OCI-LY1 (cell line): ENCODE measurements at regions not wholly inside any gene's neighbourhood (a gene's known extent, or its start where the extent isn't known, plus 50 kb on each side); places are given as distances from the start of the nearest gene placed in this dataset.

Experiments used
- H2AFZ ChIP-seq: fragments of 200-600 bp; sonication (generic), shearing (Covaris generic); 2 replicates; pipeline ENCODE4 v1.6.0; 2014; ENCODE audit warnings: antibody characterized with exemption, mild to moderate bottlenecking, low read length
- H3F3A ChIP-seq: fragments of 200-600 bp; sonication (generic), shearing (Covaris generic); 2 replicates; pipeline ENCODE4 v1.6.0; 2014; ENCODE audit warnings: mild to moderate bottlenecking, antibody characterized with exemption, low read length, moderate library complexity; ENCODE audit not compliant: insufficient read depth
- H3K27ac ChIP-seq: fragments of 200-600 bp; sonication (generic); 2 replicates; pipeline ENCODE4 v1.5.1; 2014; ENCODE audit warnings: low read length, mixed run types, mild to moderate bottlenecking, low read depth; ENCODE audit not compliant: poor library complexity, severe bottlenecking
- H3K27me3 ChIP-seq: fragments of 200-600 bp; sonication (generic); 2 replicates; pipeline ENCODE4 v1.6.0; 2014; ENCODE audit warnings: antibody characterized with exemption, mild to moderate bottlenecking, low read length, moderate library complexity; ENCODE audit not compliant: insufficient read depth
- H3K36me3 ChIP-seq: fragments of 200-600 bp; sonication (generic); 2 replicates; pipeline ENCODE4 v1.6.1; 2014; ENCODE audit warnings: mild to moderate bottlenecking, antibody characterized with exemption, low read length, moderate library complexity, mixed read lengths; ENCODE audit not compliant: insufficient read depth
- H3K4me1 ChIP-seq: fragments of 200-600 bp; sonication (generic); 2 replicates; pipeline ENCODE4 v1.5.1; 2014; ENCODE audit warnings: mild to moderate bottlenecking, low read length, moderate library complexity; ENCODE audit not compliant: insufficient read depth, severe bottlenecking
- H3K4me2 ChIP-seq: fragments of 200-600 bp; sonication (generic), shearing (Covaris generic); 2 replicates; pipeline ENCODE4 v1.6.1; 2014; ENCODE audit warnings: low read length
- H3K4me3 ChIP-seq: fragments of 200-600 bp; sonication (generic); 2 replicates; pipeline ENCODE4 v1.5.1; 2014; ENCODE audit warnings: low read length, low read depth, mild to moderate bottlenecking, mixed read lengths; ENCODE audit not compliant: poor library complexity, severe bottlenecking
- H3K79me2 ChIP-seq: fragments of 200-600 bp; shearing (Covaris generic); 2 replicates; pipeline ENCODE4 v1.6.1; 2016; ENCODE audit warnings: mixed run types, low read length, mixed read lengths; ENCODE audit not compliant: insufficient read depth
- H3K9ac ChIP-seq: fragments of 200-600 bp; sonication (generic), shearing (Covaris generic); 2 replicates; pipeline ENCODE4 v1.6.1; 2014; ENCODE audit warnings: mild to moderate bottlenecking, low read length, mixed read lengths
- H3K9me2 ChIP-seq: fragments of 200-600 bp; sonication (generic), shearing (Covaris generic); 2 replicates; pipeline ENCODE4 v1.6.1; 2014; ENCODE audit warnings: low read depth, mild to moderate bottlenecking, low read length, mixed read lengths
- H3K9me3 ChIP-seq: fragments of 200-600 bp; shearing (Covaris generic); 2 replicates; pipeline ENCODE4 v1.6.1; 2014; ENCODE audit warnings: low read length, mixed read lengths
- H4K20me1 ChIP-seq: fragments of 200-600 bp; sonication (generic), shearing (Covaris generic); 2 replicates; pipeline ENCODE4 v1.6.0; 2016; ENCODE audit warnings: mild to moderate bottlenecking, low read length; ENCODE audit not compliant: insufficient read depth
- EZH2 ChIP-seq: fragments of 200-600 bp; sonication (generic), shearing (Covaris generic); IDR thresholded peaks from 2 replicates; pipeline ENCODE4 v1.8.0; 2017; ENCODE audit warnings: borderline replicate concordance, mixed run types, mild to moderate bottlenecking, antibody characterized with exemption, low read length, moderate library complexity, mixed read lengths
- TF ChIP-seq, protein P1 (sequence below): fragments of 200-600 bp; sonication (generic), shearing (Covaris generic); IDR thresholded peaks from 2 replicates; pipeline ENCODE4 v1.5.1; 2017; ENCODE audit warnings: mild to moderate bottlenecking, antibody characterized with exemption, low read length, moderate library complexity, mixed read lengths

DNA sequence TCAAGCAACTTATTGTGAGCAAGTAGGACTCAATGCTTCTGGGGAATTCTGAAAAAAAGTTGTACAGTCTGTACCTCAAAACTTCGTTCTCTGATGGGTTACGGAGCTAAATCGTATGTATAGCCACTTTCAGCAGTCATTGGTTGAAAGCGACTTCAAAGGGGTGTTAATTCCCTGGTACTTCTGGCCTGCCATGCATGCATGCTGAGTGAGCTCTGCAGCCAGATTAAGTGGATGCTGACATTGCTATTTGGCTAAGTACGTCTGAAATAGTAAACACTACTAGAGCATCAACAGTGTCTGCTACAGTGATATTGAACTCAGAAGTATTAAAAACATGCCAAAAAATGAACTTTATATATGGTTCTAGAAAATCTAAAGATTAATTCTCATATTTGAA lies 1183.1 kb upstream of the PCDH20 start:
- Histone ChIP-seq H3K4me2 (no peak overlapping the region), H3K9ac (no peak overlapping the region), H3K36me3 (no peaks in the 10 kb centered on the region), H3K4me3 (no peak overlapping the region), H3K27ac (no peak overlapping the region), H4K20me1 (no peaks in the 10 kb centered on the region), H3K9me2 (no peaks in the 10 kb centered on the region), H3K4me1 (no peaks in the 10 kb centered on the region), H3K9me3 (no peaks in the 10 kb centered on the region), H3F3A (no peaks in the 10 kb centered on the region), H3K27me3 (no peaks in the 10 kb centered on the region), H3K79me2 (no peaks in the 10 kb centered on the region), H2AFZ (no peak overlapping the region; the same call in 1 of the 2 replicates)
- TF ChIP-seq EZH2 = no peak
- TF ChIP-seq, protein P1, sequence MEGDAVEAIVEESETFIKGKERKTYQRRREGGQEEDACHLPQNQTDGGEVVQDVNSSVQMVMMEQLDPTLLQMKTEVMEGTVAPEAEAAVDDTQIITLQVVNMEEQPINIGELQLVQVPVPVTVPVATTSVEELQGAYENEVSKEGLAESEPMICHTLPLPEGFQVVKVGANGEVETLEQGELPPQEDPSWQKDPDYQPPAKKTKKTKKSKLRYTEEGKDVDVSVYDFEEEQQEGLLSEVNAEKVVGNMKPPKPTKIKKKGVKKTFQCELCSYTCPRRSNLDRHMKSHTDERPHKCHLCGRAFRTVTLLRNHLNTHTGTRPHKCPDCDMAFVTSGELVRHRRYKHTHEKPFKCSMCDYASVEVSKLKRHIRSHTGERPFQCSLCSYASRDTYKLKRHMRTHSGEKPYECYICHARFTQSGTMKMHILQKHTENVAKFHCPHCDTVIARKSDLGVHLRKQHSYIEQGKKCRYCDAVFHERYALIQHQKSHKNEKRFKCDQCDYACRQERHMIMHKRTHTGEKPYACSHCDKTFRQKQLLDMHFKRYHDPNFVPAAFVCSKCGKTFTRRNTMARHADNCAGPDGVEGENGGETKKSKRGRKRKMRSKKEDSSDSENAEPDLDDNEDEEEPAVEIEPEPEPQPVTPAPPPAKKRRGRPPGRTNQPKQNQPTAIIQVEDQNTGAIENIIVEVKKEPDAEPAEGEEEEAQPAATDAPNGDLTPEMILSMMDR = no peak

DNA sequence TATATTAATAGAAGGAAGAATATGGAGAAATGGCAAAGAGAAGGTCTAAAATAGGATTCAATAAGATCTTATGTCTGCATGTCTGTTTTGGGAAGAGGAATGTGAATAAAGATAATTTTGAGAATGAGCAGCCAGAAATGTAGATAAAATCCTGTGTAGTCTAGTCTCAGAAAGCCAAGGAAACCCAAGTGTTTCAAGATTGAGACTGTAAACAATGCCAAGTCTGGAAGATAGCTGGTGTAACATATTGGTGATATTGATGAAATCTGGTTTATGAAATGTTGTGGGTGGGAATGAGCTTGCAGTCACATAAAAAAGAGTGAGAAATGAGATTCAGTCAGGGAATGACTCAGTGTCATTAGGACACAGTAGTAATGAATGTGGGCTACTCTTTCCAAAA lies 1180.3 kb upstream of the PCDH20 start:
- no peaks in the 10 kb centered on the region for H3K9me2 ChIP-seq
- H3K36me3 ChIP-seq = no peaks in the 10 kb centered on the region
- H3K27me3 ChIP-seq = no peaks in the 10 kb centered on the region
- H3K4me1 ChIP-seq = no peaks in the 10 kb centered on the region
- H3F3A ChIP-seq = no peaks in the 10 kb centered on the region
- H3K9ac ChIP-seq = no peak overlapping the region
- H3K9me3 ChIP-seq = no peaks in the 10 kb centered on the region
- H3K79me2 ChIP-seq = no peaks in the 10 kb centered on the region
- H3K4me3 ChIP-seq = no peak overlapping the region
- no peak overlapping the region for H2AFZ ChIP-seq
- no peak overlapping the region for H3K4me2 ChIP-seq
- no peak overlapping the region for H3K27ac ChIP-seq
- TF ChIP-seq, protein P1 = no peak
- TF ChIP-seq EZH2 = no peak
- H4K20me1 ChIP-seq = no peaks in the 10 kb centered on the region

DNA sequence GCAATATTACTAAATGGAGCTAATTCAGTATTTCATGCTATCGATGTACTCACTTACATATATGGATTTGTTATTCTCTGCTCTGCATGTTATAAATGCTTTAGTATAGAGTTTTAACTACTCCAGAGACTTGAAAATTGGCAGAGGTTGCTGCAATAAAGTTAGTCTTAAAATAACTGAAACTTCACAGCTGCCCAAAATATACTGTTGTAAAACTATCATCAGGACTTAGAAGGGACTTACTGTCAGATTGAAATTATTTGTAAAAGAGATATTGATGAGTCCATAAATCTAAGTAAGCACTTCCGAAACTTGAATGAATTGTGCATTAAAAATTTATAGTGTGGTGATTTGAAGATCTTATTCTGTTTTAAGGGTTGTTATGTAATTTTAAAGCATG lies 1178.2 kb upstream of the PCDH20 start:
- no peak for TF ChIP-seq EZH2
- TF ChIP-seq, protein P1 = no peak
- H3K4me1 ChIP-seq = no peaks in the 10 kb centered on the region
- H3K4me3 ChIP-seq = no peak overlapping the region
- no peaks in the 10 kb centered on the region for H3K36me3 ChIP-seq
- no peaks in the 10 kb centered on the region for H3K27me3 ChIP-seq
- no peaks in the 10 kb centered on the region for H3F3A ChIP-seq
- no peaks in the 10 kb centered on the region for H3K9me3 ChIP-seq
- H3K79me2 ChIP-seq = no peaks in the 10 kb centered on the region
- H3K27ac ChIP-seq = no peak overlapping the region
- no peak overlapping the region for H3K9ac ChIP-seq
- H3K4me2 ChIP-seq = no peak overlapping the region
- H2AFZ ChIP-seq = no peak overlapping the region
- H3K9me2 ChIP-seq = no peaks in the 10 kb centered on the region
- H4K20me1 ChIP-seq = no peaks in the 10 kb centered on the region
